Epidermal melanocyte (primary cell): ENCODE measurements at regions not wholly inside any gene's neighbourhood (a gene's known extent, or its start where the extent isn't known, plus 50 kb on each side); places are given as distances from the start of the nearest gene placed in this dataset.
"Not testable (repeated sequence)": the region's sequence is repeated elsewhere in the genome, so short reads cannot be mapped to it uniquely, and the experiment has no call there.

ENCODE experiments used
- DNase-seq: peaks from one replicate; pipeline ENCODE4 v3.0.0; 2011; ENCODE audit warnings: low spot score; ENCODE audit not compliant: insufficient read length

DNA sequence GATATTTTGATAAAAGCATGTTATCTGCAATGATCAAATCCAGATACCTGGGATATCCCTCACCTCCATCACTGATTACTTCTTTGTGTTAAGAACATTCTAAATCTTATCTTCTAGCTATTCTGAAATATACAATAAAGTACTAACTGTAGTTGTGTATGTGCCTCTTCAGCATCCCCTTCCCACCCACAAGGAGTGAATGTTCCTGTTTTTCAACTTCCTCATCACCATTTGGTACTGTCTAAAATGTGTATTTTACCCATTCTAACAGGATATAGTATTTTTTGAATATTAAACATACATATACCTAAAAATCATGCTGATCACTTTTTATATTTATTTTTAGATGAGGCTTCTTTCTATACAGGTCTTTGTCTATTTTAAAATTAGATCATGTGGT is 1252.6 kb downstream of the TMEM121 start:
- no peak for DNase-seq

DNA sequence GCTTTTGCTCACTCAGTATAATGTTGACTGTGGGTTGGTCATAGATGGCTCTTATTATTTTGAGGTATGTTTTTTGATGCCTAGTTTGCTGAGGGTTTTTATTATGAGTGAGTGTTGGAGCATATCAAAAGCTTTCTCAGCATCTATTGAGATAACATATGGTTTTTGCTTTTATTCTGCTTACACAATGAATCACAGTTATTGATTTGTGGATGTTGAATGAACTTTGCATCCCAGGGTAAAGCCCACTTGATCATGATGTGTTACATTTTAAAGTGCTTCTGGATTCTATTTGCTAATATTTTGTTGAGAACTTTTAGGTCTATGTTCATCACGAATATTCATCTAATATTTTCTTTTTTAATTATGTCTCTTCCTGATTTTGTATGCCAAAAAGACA is 1260.3 kb downstream of the TMEM121 start:
- no peak for DNase-seq

DNA sequence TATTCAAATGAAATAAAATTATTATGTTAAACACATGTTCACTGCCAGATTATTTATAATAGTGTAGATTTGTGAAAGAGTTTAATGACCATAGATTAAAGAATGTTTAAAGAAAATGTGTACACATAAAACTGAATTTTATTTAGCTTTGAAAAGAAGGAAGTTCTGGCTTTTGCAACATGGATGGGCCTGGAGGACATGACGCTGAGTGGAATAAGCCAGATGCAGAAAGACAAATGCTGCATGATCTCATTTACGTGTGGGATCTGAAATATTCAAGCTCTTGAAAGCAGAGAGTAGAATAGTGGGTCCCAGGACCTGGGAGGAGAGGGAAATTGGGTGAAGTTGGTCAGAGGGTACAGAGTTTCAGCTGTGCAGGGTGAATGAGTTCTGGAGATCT is 1261.2 kb downstream of the TMEM121 start:
- no peak for DNase-seq

DNA sequence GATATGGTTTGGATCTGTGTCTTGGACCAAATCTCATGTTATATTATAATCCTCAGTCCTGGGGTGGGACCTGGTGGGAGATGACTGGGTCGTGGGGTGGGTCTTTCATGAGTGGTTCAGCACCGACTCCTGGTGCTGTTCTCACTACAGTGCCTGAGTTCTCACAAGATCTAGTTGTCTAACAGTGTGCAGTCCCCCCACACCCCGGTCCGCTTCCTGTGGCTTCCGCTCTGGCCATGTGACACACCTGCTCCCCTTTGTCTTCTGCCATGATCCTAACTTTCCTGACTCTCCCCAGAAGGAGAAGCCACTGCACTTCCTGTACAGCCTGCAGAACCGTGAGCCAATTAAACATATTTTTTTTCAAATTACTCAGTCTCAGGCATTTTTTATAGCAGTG is 1262.2 kb downstream of the TMEM121 start:
- DNase-seq: no peak

DNA sequence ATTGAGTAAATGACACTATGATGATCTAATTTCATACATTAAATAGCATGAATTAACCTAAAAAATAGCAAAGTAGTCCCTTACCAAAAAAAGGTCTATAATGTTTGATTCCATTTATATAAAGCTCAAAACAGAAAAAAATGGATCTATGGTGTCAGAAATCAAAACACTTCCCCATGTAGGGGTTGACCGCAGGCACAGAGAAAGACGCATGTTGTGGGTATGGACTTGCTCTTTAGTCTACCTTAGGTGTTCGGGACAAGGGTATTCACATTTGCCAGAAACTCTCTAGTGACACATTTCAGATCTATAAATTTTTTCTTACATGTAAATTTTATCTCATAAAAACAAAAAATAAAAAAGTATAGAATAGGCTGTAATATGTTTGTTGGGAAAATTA is 1262.9 kb downstream of the TMEM121 start:
- no peak for DNase-seq

DNA sequence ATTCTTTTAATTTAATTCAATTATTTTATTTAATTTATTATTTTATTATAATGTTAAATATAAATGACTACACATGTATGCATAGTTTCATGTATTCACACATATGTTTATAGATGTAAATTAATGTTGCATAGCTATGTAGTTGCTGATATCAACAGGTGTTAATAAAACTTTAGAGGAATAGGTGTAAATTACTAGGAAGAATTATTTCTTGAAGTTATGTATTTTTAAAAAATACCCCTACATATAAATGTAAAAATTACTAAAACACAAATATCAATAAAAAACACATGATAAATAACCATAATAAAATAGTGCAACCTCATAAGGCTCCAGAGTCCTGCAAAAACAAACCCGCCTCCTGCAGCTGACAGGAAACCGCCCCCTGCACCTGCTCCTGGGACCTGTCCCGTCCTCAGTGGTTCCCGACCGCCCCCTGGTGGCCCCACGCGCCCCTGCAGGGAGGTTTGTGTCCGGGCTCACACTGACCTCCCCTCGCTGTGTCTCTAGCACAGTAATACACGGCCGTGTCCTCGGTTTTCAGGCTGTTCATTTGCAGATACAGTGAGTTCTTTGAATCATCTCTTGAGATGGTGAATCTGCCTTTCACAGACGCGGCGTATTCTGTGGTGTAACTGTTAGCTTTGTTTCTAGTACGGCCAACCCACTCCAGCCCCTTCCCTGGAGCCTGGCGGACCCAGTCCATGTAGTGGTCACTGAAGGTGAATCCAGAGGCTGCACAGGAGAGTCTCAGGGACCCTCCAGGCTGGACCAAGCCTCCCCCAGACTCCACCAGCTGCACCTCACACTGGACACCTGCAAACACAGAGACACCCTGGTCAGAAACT is 1264.0 kb downstream of the TMEM121 start:
- DNase-seq: no peak

DNA sequence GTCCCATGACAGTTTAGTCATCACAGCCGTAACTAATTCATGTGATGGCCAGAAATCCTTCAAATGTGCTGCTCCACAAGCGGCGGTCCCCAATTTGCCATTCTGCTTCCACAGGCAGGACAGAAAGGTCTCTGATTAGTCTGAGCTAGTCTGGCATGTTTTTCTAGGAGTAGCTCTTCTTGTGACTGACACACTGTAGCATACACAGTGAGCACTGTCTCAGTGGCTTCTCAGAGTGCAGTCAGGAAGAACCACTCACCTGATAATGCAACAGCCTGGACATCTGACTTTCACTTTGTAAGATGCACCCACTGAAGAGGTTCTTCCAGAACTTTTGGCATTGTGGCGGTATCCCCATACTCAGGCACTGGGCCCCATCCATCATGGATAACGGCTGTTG is 1266.2 kb downstream of the TMEM121 start:
- no peak for DNase-seq

DNA sequence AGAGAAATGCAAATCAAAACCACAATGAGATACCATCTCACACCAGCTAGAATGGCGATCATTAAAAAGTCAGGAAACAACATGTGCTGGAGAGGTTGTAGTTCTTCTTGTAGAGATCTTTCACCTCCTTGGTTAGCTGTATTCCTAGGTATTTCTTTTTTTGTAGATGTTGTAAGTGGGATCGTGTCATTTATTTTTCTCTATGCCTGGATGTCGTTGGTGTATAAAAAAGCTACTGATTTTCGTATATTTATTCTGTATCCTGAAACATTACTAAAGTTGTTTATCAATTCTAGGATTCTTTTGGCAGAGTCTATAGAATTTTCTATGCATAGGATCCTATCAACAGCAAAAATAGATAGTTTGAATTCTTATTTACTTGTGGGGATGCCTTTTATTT is 1271.8 kb downstream of the TMEM121 start:
- DNase-seq: not testable (repeated sequence)

DNA sequence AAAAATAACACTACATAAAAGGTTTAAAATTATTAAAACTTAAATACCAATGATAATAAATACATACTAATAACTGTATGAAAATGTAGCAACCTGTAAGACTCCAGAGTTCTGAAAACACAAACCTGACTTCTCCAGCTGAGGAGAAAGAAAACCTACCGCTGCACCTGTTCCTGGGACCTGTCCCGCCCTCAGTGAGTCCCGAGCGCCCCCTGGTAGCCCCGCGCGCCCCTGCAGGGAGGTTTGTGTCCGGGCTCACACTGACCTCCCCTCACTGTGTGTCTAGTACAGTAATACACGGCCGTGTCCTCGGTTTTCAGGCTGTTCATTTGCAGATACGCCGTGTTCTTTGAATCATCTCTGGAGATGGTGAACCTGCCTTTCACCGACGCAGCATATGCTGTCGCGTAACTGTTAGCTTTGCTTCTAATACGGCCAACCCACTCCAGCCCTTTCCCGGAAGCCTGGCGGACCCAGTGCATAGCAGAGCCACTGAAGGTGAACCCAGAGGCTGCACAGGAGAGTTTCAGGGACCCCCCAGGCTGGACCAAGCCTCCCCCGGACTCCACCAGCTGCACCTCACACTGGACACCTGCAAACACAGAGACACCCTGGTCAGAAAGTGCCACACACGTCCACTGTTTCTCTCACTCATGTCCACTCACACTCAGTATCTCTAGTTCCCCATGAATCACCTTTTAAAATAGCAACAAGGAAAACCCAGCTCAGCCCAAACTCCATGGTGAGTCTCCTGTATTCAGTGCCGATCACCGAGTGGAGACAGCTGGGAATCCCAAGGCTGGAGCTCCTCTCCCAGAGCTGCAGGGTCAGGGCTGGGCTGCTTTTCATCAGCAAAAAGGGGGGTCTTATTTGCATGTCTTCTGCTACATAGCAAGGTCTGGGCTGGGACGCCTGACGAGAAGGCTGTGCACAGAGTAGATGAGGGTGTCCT is 1276.3 kb downstream of the TMEM121 start:
- DNase-seq: no peak

DNA sequence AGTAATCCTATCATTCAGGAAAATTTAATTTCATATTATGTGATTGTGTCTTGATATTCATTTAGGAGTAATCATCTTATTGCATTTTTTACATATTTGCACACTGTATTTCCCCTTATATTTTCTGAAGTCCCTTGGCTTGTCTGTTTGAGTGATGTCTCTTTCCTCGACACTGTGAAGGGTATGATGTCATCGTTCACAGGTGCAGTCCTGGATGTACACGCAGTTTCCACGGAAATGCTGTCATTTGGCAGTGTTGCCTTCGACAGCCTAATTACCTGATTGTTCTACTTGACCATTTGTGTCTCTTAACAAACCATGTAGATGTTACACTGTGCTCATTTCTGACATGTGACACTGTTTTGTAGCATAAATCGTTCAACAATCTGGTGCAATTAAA is 1277.0 kb downstream of the TMEM121 start:
- DNase-seq: no peak

DNA sequence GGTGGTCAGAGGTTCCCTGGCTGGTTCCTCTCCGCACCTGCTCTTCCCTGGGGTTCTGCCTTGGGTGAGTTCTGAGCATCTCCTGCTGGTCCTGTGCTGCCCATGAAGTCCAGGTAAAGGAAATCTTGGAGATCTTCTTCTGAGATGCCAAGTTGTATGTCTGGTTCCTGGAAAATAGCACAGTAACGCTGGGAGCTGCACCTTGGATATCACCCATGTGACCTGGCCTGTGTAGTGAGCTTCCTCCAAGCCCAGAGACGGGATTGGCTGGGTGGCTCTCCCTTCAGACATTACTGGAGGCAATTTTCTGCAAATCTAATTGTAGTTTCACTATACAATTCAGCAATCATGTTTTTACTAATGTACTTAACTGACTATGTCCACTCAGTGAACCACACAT is 1281.1 kb downstream of the TMEM121 start:
- DNase-seq: no peak

DNA sequence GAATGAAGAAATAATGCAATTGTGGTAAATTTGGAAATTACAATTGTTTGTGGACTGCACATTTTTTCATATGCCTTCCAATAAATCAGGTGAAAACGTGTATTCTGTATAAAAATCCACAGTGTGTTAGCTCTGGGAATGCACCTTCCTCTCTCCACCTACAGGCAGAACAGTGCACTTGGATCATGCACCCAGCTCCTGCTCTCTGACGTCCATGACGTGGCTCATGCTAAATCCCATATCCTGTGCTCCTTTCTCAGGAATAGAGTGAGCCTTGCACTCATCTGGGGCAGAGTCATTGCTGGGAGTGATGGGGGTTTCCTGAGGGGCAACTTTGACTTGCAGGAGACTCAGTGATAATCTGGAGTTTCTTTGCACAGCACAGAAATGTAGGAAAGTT is 1282.1 kb downstream of the TMEM121 start:
- DNase-seq: no peak

DNA sequence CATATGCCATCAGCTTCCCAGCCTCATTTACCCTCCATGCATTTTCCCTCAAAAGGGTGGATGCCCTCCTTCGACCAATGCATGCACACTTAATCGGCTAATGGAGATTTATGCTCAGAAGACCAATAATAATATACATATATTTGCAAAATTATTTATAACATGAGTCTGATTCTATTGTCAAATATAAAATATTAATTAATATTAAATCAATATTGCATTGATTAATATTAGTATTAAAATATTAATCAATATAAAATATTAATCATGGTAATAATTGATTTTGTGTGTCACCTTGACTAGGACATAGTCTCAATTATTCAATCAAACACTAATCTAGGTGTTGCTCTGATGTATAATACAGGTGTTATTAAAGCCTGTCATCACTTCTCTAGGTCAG is 1282.5 kb downstream of the TMEM121 start:
- no peak for DNase-seq

DNA sequence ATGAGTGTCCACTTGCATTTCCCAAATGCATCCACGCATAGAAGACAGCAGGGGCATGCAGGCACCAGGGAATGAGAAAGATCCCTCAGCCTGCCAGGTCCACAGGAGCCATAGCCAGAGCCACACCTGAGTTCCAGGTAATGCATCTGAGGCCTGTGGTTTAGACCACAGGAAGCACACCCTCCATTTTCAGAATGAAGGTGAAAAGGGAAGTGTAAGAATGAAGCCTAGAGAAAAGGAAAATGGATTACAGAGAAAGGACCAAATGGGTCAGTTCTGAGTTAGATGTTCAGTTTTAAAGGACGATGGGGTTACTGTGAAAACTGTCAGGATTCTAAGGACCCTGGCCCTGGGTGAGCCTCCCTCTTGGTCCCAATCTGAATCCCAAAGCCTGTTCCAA is 1283.2 kb downstream of the TMEM121 start:
- no peak for DNase-seq

DNA sequence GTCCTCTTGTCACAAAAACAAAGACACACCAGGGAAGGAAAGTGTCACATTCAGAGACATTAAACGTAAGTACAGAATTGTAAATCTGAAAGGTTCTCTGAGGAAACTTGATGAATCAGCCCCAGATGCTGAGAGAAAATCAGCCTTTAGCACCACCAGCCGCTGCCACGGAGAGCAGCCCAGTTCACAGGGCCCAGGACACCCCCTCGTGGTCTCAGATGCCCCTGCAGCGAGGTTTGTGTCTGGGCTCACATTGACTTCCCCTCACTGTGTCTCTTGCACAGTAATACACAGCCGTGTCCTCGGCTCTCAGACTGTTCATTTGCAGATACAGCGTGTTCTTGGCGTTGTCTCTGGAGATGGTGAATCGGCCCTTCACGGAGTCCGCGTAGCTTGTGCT is 1283.8 kb downstream of the TMEM121 start:
- DNase-seq: not testable (repeated sequence)

DNA sequence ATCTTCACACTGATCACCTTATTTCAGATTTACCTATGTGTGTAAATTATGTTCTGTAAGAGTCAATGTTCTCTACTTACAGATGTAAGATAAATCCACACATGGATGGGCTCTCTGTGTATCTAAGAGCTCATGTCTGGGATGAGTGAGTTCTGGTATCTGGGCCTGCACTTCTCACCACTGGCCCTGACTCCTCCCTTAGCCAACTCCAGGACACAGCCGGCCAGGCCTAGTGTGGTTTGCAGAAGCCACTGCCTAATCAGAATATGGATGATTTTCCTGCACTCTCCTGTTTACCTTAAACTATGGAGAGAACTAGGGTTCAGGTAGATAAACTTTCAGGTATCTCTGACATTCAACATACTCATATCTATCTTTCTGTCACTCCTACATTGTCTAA is 1284.8 kb downstream of the TMEM121 start:
- DNase-seq: no peak

DNA sequence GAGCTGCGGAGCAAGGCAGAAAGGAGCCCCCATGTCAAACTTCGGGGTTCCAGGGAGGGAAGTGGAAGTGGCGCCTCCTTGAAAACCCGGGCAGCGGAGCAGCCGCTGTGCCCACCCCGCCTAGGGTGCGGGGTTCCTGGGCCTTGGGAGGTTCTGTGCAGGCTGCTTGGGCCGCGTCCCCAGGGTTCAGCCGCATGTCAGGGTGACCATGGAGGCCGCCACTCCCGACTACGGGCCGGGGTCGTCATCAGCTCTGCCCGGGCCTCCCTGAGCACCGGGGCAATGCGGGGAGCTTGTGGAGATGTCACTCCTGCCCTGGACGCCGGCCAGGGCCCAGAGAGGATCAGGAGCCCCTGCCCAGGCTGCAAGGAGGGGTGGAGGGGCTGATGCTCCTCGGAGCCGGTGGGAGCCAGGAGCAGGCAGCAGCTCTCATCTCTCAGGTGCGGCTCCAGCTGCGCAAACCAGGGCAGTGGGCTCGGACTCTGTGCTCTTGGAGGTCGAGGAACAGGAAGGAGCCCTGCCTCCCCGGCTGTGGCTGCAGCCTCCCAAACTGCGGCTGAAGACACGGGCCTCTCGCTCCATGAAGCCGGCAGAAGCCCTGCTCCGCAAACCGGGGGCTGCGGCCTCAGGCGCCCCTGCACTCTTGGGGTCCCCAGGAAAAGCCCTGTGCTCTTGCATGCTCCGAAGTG is 1286.5 kb downstream of the TMEM121 start:
- no peak for DNase-seq

DNA sequence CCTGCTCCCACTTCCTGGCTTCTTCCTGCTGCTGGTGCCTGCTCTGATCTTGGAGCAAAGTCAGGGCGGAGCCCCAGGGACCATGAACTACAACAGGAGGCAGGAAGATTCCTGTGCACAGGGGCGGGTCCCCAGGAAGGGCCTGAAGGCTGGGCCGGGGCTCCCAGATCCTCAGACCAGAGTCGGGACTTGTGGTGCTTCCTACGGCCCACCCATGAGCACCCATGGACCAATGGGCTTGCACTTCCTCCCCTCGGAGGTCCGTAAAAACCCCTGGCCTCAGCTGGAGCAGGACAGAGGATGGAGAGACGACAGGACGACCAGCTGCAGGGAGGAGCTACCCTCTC is 1287.1 kb downstream of the TMEM121 start:
- no peak for DNase-seq

DNA sequence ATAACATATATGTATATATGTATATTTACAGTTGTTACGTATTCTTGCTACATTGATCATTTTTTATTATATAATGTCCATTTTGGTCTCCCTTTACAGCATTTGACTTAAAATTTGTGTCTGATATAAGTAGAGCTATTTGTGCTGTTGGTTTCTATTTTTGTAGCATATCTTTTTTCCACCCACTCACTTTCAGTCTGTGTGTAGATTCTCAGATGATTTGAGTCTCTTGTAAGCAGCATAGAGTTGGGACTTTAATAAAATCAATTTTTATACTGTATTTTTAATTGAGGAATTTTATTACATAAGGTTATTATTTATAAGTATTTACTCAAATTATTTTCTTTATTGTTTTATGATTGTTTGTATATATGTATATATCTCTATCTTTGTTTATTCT is 1293.7 kb downstream of the TMEM121 start:
- no peak for DNase-seq

DNA sequence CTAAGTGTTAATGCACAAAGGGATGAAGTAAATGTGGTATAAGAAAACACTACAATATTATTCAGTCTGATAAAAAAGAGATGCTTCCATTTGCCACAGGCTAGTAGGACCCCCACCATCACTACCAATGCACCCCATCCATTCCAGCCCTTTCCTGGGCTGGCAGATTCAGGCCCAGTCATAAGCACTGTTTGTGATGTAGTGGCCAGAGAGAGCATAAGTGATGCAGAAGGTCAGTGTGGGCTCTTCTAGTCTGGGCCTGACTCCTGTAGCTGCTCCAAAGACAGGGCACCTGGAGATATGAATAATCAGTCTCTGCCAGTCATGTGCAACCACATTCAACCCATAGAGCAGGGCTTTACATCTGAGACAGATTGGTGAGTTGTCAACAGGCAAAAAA is 1294.7 kb downstream of the TMEM121 start:
- no peak for DNase-seq

DNA sequence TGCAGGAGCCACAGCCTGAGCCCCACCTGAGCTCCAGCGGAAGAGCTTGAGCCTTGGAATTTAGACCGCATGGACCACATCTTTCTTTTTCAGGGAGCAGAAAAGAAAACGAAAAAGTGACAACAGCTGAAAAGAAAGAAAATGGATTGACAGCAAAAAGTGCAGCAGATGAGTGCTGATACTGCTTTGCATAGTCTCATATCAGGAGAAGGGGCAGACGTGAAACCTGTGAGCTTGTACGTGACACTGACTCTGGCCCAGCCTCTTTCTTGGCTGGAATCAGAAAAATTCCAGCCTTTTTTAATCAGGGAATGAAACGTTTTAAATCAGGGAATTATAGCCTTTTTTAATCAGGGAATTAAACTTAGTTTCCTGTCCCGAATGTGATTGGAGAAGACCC is 1296.5 kb downstream of the TMEM121 start:
- DNase-seq: no peak

DNA sequence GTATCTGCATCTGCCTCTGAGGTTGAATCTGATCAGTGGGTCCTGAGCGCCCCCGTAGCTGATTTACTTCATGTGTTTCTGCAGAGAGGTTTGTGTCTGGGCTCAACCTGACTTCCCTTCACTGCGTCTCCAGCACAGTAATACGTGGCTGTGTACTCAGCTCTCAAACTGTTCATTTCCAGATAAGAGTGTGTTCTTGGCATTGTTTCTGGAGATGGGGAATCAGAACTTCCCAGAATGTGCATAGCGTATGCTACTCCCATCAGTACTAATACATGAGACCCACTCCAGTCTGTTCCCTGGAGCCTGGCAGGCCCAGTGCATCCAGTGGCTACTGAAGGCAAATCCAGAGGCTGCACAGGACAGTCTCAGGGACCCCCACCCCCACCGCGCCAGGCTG is 1297.2 kb downstream of the TMEM121 start:
- DNase-seq: no peak
